ENCODE measurements at regions not wholly inside any gene's neighbourhood (a gene's known extent, or its start where the extent isn't known, plus 50 kb on each side); places are given as distances from the start of the nearest gene placed in this dataset.
"Not testable (repeated sequence)": the region's sequence is repeated elsewhere in the genome, so short reads cannot be mapped to it uniquely, and the experiment has no call there.

DNA sequence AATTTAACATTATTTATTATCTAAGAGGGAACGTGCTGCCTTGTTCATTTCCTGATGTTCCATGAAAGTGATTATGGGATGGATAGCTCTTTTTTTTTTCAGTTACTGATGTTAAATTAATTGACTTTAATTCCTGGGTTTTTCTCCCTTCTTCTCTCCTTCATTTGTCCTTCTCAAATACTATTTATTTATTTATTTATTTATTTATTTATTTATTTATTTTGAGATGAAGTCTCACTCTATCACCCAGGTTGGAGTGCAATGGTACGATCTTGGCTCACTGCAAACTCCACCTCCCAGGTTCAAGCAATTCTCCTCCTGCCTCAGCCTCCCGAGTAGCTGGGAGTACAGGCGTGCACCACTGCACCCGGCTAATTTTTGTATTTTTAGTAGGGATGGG, 127.4 kb upstream of the KIF5B start:
- TF ChIP-seq POLR2A (IDR thresholded peaks at IDR 0.05), result not testable (repeated sequence)
- TF ChIP-seq, protein P1, sequence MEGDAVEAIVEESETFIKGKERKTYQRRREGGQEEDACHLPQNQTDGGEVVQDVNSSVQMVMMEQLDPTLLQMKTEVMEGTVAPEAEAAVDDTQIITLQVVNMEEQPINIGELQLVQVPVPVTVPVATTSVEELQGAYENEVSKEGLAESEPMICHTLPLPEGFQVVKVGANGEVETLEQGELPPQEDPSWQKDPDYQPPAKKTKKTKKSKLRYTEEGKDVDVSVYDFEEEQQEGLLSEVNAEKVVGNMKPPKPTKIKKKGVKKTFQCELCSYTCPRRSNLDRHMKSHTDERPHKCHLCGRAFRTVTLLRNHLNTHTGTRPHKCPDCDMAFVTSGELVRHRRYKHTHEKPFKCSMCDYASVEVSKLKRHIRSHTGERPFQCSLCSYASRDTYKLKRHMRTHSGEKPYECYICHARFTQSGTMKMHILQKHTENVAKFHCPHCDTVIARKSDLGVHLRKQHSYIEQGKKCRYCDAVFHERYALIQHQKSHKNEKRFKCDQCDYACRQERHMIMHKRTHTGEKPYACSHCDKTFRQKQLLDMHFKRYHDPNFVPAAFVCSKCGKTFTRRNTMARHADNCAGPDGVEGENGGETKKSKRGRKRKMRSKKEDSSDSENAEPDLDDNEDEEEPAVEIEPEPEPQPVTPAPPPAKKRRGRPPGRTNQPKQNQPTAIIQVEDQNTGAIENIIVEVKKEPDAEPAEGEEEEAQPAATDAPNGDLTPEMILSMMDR (IDR thresholded peaks at IDR 0.05), result not testable (repeated sequence)

Measured in heart left ventricle (tissue), 13 donors.